ENCODE measurements at regions not wholly inside any gene's neighbourhood (a gene's known extent, or its start where the extent isn't known, plus 50 kb on each side); places are given as distances from the start of the nearest gene placed in this dataset.

DNA sequence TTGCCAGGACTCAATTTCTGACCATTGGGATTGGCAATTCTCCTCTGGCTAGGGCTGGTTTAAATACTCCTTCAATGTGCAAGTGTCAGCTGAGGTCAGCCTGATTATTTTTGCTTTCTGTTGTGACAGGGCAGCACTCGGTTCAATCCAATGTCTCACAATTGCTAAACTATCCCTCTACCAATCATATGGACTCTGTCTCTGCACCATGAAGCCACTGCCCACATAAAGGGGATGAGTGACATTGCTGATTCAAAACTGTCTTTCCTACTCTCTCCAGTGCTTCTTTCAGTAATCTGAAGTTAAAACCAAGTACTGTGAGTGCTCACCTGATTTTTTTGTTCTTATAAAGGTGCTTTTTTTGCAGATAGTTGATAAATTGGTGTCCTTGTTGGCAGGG, 1030.7 kb downstream of the GLUD2 start:
- Histone ChIP-seq H3K27me3 (no peaks in the 10 kb centered on the region), H3K27ac (no peak overlapping the region), H3K4me1 (no peaks in the 10 kb centered on the region), H3K4me3 (no peak overlapping the region), H3K36me3 (no peaks in the 10 kb centered on the region), H3K9me3 (no peaks in the 10 kb centered on the region)
- no peak for DNase-seq (ENCODE audit: low spot score in 2 of 2)
- TF ChIP-seq, protein P1, sequence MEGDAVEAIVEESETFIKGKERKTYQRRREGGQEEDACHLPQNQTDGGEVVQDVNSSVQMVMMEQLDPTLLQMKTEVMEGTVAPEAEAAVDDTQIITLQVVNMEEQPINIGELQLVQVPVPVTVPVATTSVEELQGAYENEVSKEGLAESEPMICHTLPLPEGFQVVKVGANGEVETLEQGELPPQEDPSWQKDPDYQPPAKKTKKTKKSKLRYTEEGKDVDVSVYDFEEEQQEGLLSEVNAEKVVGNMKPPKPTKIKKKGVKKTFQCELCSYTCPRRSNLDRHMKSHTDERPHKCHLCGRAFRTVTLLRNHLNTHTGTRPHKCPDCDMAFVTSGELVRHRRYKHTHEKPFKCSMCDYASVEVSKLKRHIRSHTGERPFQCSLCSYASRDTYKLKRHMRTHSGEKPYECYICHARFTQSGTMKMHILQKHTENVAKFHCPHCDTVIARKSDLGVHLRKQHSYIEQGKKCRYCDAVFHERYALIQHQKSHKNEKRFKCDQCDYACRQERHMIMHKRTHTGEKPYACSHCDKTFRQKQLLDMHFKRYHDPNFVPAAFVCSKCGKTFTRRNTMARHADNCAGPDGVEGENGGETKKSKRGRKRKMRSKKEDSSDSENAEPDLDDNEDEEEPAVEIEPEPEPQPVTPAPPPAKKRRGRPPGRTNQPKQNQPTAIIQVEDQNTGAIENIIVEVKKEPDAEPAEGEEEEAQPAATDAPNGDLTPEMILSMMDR (IDR thresholded peaks at IDR 0.05): no peak
- TF ChIP-seq POLR2AphosphoS5 (IDR thresholded peaks at IDR 0.05) (no peak), POLR2A (IDR thresholded peaks at IDR 0.05) (no peak)
- intact Hi-C loops (cut with DNase I; ENCODE audit: low total_unique reads): no loop called here

DNA sequence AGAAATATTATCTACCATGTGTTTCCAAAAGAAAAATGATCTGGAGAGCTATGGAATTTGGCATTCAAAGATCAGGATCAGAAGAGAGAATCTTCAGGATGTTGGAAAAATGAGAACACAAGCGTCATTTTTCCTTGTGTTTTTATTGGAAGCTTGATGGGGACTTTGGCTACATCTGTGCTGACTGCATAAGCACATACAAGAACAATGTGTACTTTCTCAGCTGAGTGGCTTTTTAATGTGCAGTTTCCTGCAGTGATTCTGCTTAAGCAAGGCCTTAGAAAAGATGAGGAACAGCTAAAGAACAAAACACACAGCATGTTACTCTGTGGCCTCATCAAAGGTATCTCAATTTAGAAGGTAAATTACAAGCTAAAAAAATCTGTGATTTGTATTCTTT, 1039.9 kb downstream of the GLUD2 start:
- TF ChIP-seq, protein P1 (IDR thresholded peaks at IDR 0.05): no peak
- TF ChIP-seq POLR2A (IDR thresholded peaks at IDR 0.05) (no peak), POLR2AphosphoS5 (IDR thresholded peaks at IDR 0.05) (no peak)
- Histone ChIP-seq H3K27me3 (no peaks in the 10 kb centered on the region), H3K36me3 (no peaks in the 10 kb centered on the region), H3K9me3 (no peaks in the 10 kb centered on the region), H3K4me1 (no peaks in the 10 kb centered on the region), H3K4me3 (no peak overlapping the region), H3K27ac (peak overlapping the region in 1 of 2 donors; percentile 5)
- intact Hi-C loops (cut with DNase I; ENCODE audit: low total_unique reads): no loop called here
- DNase-seq (ENCODE audit: low spot score in 2 of 2): no peak

DNA sequence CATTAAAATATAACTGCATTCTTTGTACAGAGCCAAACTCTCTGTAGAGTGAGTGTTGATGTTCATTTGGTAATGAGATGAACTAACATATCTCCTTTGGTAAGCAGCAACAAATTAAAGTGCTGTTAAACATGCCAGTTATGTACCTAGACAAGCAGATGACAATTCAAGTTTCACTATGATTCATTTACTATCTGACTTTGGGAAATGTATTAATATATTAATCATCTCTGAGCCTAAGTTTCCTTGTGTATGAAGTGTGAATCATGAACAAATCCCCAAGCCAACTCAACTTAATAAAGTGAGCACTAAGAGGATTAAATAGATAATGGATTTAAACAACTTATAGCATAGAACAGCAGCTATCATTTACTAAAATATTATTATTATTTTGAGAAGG, 1044.2 kb downstream of the GLUD2 start:
- H3K36me3 ChIP-seq: no peaks in the 10 kb centered on the region
- no peak for DNase-seq (ENCODE audit: low spot score in 2 of 2)
- no peak for TF ChIP-seq POLR2A (IDR thresholded peaks at IDR 0.05)
- TF ChIP-seq, protein P1 (IDR thresholded peaks at IDR 0.05): no peak
- TF ChIP-seq POLR2AphosphoS5 (IDR thresholded peaks at IDR 0.05): no peak
- H3K27me3 ChIP-seq: no peaks in the 10 kb centered on the region
- intact Hi-C loops (cut with DNase I; ENCODE audit: low total_unique reads): no loop called here
- peaks cover 0 to 6% of the 10 kb centered on the region in 2 donors for H3K9me3 ChIP-seq
- no peak overlapping the region for H3K27ac ChIP-seq
- no peaks in the 10 kb centered on the region for H3K4me1 ChIP-seq
- H3K4me3 ChIP-seq: no peak overlapping the region

DNA sequence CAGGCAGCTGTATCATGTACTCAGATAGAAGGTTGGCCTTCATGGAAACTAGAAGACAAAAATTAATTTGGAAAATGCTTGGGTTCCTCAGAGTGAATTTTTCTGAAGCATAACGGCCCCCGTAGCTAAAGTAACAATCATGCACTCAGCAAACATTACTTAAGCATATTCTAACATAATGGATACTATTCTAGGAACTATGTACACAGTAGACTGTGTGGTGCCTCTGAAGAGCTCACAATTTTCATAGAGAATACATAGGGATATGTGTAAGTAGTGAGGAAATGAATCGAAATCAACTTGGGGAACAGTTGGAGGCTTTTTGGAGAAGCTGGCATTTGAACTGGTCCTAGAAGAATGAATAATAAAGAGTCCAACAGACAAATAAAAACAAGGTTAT, 1045.0 kb downstream of the GLUD2 start:
- Histone ChIP-seq H3K4me3 (no peak overlapping the region), H3K36me3 (no peaks in the 10 kb centered on the region), H3K27ac (no peak overlapping the region), H3K9me3 (peaks cover 0 to 6% of the 10 kb centered on the region in 2 donors), H3K4me1 (no peaks in the 10 kb centered on the region), H3K27me3 (no peaks in the 10 kb centered on the region)
- intact Hi-C loops (cut with DNase I; ENCODE audit: low total_unique reads): no loop called here
- TF ChIP-seq, protein P1 (IDR thresholded peaks at IDR 0.05): no peak
- no peak for TF ChIP-seq POLR2AphosphoS5 (IDR thresholded peaks at IDR 0.05)
- TF ChIP-seq POLR2A (IDR thresholded peaks at IDR 0.05): no peak
- no peak for DNase-seq (ENCODE audit: low spot score in 2 of 2)

DNA sequence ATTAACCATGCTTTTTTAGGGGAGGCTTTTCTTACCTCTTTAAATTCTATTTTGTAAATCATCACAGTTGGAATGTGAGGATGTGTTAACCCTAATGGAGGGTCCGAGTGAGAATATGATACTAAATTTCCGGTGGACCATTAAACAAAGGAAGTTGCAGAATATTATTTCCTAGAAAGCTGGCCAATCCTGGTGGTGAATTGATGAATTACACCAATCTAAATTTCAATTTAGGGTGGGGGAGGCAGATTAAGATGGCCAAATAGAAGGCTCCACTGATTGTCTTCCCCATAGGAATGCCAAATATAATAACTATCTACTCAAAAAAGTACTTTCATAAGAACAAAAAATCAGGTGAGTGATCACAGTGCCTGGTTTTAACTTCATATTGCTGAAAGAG, 1045.6 kb downstream of the GLUD2 start:
- Histone ChIP-seq H3K36me3 (no peaks in the 10 kb centered on the region), H3K27me3 (no peaks in the 10 kb centered on the region), H3K9me3 (peaks cover 5 to 12% of the 10 kb centered on the region in 2 donors), H3K4me3 (no peak overlapping the region), H3K4me1 (no peaks in the 10 kb centered on the region), H3K27ac (no peak overlapping the region)
- intact Hi-C loops (cut with DNase I; ENCODE audit: low total_unique reads): no loop called here
- TF ChIP-seq POLR2AphosphoS5 (IDR thresholded peaks at IDR 0.05) (no peak), POLR2A (IDR thresholded peaks at IDR 0.05) (no peak)
- TF ChIP-seq, protein P1 (IDR thresholded peaks at IDR 0.05): no peak
- no peak for DNase-seq (ENCODE audit: low spot score in 2 of 2)
